Epithelial cell of esophagus (primary cell): ENCODE measurements at regions not wholly inside any gene's neighbourhood (a gene's known extent, or its start where the extent isn't known, plus 50 kb on each side); places are given as distances from the start of the nearest gene placed in this dataset.

ENCODE experiments used
- DNase-seq: peaks from one replicate; pipeline ENCODE4 v3.0.0; 2010; ENCODE audit warnings: low read depth
- H3K4me3 ChIP-seq: 2 replicates; pipeline ENCODE4 v1.5.1; 2011; ENCODE audit warnings: mild to moderate bottlenecking, low read length, control low read depth
- TF ChIP-seq, protein P1 (sequence below): IDR thresholded peaks from 2 replicates; pipeline ENCODE4 v1.5.1; 2011; ENCODE audit warnings: low read depth, mild to moderate bottlenecking, low read length, control low read depth, inconsistent platforms; ENCODE audit not compliant: insufficient read depth; ENCODE audit errors: missing control alignments

DNA sequence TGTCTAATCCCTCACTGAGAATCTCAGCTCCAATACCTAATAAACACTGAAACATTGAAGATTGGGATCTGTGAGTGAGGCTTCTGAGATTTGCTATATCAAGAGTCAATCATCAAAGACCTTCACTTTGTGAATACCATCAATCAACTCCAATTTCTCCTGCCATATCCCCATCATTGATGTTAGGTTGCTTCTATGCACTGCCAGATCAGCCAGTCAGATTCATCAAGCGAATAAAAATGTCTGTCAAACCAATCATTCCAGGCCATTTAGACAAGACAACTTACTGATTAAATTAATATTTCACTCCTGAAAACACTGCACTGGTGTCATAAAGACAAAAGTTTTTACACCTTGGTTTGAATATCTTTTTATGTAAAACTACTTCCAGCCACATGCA is 1295.5 kb upstream of the LRRTM1 start:
- TF ChIP-seq, protein P1, sequence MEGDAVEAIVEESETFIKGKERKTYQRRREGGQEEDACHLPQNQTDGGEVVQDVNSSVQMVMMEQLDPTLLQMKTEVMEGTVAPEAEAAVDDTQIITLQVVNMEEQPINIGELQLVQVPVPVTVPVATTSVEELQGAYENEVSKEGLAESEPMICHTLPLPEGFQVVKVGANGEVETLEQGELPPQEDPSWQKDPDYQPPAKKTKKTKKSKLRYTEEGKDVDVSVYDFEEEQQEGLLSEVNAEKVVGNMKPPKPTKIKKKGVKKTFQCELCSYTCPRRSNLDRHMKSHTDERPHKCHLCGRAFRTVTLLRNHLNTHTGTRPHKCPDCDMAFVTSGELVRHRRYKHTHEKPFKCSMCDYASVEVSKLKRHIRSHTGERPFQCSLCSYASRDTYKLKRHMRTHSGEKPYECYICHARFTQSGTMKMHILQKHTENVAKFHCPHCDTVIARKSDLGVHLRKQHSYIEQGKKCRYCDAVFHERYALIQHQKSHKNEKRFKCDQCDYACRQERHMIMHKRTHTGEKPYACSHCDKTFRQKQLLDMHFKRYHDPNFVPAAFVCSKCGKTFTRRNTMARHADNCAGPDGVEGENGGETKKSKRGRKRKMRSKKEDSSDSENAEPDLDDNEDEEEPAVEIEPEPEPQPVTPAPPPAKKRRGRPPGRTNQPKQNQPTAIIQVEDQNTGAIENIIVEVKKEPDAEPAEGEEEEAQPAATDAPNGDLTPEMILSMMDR = no peak
- DNase-seq = no peak
- no peak overlapping the region for H3K4me3 ChIP-seq

DNA sequence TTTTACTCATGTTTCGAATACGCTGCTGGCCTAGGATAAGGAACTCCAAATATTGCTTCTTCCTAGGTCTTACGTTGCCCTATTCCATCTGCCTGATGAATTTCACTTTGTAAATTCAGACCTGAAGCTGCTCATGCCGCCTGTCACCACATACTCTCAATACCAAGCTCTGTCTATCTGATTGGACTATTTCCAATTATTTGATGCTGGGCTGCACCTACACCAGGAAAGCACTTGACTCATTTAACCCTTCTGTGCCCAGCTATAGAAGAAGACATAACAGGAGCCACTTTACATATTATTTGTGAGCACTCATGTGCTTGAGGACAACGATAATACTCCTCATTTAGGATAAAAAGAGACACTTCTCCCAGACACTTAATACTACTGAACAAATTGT is 1293.9 kb upstream of the LRRTM1 start:
- H3K4me3 ChIP-seq = no peak overlapping the region
- TF ChIP-seq, protein P1 = no peak
- DNase-seq = no peak

DNA sequence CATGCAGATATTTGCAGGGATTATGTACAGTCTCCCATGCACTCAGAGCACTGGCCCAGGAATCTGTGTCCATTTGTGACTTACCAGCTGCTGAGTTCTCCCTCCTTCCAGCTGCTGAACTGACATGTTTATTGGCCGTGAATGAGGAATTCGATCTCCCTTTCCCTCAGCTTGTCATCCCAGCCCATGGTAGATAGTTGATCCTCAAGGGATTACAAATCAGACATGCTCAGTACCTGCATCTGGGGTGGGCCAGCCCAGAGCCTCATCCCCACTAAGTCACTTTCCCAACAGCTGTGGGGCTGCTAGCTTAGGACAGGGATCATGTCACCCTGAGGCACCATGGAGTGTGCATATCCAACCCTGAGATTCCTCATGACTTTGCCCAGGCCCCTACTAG is 1284.9 kb upstream of the LRRTM1 start:
- H3K4me3 ChIP-seq = no peak overlapping the region
- no peak for DNase-seq
- TF ChIP-seq, protein P1 = no peak

DNA sequence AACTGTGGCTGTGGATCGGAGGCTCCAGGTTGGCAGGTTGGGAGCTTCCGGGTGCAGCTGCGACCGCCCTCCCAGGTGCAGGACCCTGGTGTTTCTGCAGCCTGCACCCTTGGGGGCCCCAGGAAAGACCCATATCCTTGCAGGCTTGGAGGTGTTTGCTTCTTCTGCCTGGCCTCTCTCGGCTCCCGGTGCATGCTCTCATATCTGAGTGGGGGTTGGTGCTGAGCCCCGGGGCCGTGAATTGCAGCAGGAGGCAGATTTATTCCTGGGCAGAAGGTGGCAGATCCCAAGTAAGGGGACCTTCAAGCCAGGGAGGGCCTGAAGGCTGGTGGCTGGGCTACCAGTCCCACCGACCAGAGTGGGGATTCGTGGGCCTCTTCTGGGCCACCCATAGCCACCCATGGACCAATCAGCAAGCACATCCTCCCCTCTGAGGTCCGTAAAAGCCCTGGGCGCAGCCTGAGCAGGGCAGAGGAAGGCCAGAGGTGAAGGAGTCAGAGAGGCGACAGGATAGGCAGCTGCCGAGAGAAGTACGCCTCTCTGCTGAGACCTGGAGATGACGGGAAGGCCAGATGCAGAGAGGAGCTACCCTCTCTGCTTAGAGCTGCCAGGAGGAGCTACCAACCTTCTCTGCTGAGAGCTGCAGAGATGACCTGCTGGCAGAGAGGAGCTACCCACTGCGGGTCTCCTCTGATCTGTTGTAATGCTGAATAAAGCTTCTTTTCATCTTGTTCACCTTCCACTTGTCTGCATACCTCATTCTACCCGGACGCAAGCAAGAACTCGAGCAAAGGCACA is 1279.0 kb upstream of the LRRTM1 start:
- DNase-seq = no peak
- TF ChIP-seq, protein P1 = no peak
- no peak overlapping the region for H3K4me3 ChIP-seq

DNA sequence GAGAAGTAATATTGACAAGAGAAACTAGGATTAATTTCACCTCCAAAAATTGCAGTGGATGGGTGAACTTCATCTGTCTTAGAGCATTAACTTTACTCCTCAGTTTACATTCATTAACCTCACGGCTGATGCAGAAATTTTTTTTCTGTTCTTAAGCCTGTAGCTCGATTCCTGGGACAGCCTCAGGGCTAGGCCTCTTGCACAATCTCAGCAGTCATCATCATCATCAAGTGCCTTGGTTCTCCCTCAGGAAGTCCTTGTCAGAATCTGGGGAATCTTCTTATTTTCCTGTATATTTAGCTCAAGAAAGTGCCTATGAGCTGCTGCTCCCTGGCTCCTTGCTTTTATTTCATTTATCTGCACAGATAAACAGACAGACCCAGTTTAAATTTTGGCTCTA is 1272.2 kb upstream of the LRRTM1 start:
- no peak overlapping the region for H3K4me3 ChIP-seq
- TF ChIP-seq, protein P1 = no peak
- peak; percentile 1 for DNase-seq

DNA sequence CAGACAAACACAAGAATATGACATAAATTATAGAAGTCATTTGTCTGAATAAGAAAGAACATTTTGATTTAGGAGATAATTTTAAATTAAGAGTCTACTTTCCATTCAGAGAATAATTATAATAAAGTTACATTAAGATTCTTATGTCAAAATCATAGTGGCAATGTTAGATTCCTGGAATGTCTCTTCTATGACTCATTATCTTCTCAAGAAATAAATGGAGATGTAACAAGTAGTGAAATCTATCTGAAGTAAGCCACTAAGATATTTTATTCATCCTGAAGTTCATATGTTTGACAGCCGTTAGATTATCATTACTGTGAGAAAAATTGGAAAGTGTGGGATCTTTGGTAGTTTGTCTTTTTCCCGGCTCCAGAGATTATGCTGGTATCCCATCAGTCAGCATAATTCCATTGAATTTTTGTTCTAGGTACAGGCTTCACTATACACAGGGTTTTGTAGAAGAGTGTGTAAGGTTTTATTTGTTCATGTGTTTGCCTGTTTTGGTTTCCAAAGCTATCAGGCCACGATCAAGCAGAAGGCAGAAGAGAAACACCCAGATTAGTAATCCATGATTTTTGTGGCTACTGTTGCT is 1246.6 kb upstream of the LRRTM1 start:
- H3K4me3 ChIP-seq = no peak overlapping the region
- TF ChIP-seq, protein P1 = no peak
- no peak for DNase-seq
